Tibial nerve (tissue), 3 donors: ENCODE measurements at regions not wholly inside any gene's neighbourhood (a gene's known extent, or its start where the extent isn't known, plus 50 kb on each side); places are given as distances from the start of the nearest gene placed in this dataset.

Source experiments
- POLR2A ChIP-seq, 2 donors: fragments of 450-650 bp; IDR thresholded peaks; one replicate each; pipeline ENCODE4 v1.6.1; 2017; ENCODE audit warnings: antibody characterized with exemption in 2 of 2, mild to moderate bottlenecking in 2 of 2, moderate library complexity in 2 of 2
- TF ChIP-seq, protein P1 (sequence below), 5 experiments: fragments of 200-600 bp in 3 of 5; fragments of 450-650 bp in 2 of 5; sonication (generic) in 3 of 5; IDR thresholded peaks; one replicate each; pipeline ENCODE4 v1.5.1; 2016 to 2019; ENCODE audit warnings: antibody characterized with exemption in 5 of 5, mild to moderate bottlenecking in 3 of 5, moderate library complexity in 2 of 5

DNA sequence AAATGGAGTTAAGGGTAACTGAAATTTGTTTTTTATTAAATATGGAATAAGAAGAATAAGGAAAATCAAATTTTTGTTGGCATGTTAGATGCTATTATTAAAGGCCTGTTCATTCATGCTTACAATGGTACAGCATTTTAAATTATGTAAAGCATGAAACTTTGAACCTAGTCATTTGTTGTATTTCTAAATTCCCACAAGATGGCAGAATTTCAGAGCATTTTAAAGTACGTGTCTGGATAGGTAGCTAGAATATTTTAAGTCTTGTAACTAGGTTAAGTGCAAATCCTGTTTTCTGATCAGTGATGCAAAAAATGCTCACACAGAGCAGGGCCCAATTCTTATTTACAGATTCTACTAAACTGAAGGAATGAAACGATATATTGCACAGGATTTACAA is 585.6 kb upstream of the MIS18BP1 start:
- TF ChIP-seq, protein P1, sequence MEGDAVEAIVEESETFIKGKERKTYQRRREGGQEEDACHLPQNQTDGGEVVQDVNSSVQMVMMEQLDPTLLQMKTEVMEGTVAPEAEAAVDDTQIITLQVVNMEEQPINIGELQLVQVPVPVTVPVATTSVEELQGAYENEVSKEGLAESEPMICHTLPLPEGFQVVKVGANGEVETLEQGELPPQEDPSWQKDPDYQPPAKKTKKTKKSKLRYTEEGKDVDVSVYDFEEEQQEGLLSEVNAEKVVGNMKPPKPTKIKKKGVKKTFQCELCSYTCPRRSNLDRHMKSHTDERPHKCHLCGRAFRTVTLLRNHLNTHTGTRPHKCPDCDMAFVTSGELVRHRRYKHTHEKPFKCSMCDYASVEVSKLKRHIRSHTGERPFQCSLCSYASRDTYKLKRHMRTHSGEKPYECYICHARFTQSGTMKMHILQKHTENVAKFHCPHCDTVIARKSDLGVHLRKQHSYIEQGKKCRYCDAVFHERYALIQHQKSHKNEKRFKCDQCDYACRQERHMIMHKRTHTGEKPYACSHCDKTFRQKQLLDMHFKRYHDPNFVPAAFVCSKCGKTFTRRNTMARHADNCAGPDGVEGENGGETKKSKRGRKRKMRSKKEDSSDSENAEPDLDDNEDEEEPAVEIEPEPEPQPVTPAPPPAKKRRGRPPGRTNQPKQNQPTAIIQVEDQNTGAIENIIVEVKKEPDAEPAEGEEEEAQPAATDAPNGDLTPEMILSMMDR (IDR thresholded peaks at IDR 0.05) = no peak
- TF ChIP-seq POLR2A (IDR thresholded peaks at IDR 0.05) = no peak
